ENCODE measurements at regions not wholly inside any gene's neighbourhood (a gene's known extent, or its start where the extent isn't known, plus 50 kb on each side); places are given as distances from the start of the nearest gene placed in this dataset.

DNA sequence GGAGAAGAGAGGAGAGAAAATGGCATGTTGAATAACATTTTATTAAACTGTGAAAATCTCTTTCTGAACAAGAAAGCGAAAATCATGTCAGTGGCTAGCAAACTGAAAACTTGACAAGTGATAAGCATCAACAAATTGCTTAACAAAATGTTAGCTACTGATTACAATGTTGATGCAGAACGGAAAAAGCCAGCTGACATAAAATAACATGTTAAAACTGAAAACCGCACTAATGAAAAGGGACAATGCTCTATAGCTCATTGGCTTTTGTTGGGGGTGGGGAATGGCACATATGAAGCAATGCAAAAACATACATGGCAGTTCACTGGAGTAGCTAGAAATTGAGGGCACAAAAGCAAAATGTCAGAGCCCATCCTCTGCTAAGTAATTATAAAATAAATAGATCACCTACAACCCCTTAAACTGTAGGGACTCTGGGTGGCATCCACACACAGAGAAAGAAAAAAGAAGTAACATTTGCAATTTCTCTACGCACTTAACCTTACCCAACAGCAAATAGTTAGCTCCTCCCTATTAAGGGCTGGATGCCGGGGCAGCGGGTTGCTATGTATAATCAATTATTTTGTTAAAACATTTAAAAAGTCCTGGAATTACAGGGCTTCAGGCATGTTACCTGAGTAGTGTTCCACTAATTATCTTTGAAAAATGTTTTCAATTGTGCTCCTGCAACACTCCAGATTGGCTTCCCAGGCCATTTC, 129.2 kb upstream of the USP15 start:
- Histone ChIP-seq H3K9me2 (replicated peaks; ENCODE audit: low read depth, low read length) (no peaks in the 10 kb centered on the region), H3K4me2 (ENCODE audit: low read depth, low read length, poor library complexity, severe bottlenecking) (peak overlapping the region; percentile 28), H2AFZ (ENCODE audit: low read length) (no peak overlapping the region), H3K27me3 (ENCODE audit: insufficient read depth, low read length, poor library complexity, severe bottlenecking) (peaks cover 11% of the 10 kb centered on the region), H3K79me2 (ENCODE audit: insufficient read depth, low read length) (no peaks in the 10 kb centered on the region), H3K9me3 (ENCODE audit: insufficient read depth, low read depth, low read length) (no peaks in the 10 kb centered on the region), H3K4me1 (ENCODE audit: insufficient read depth, low read length, poor library complexity, severe bottlenecking) (peaks cover 36% of the 10 kb centered on the region), H3K9ac (ENCODE audit: low read depth, low read length, poor library complexity, severe bottlenecking) (peak overlapping the region; percentile 2), H3K4me3 (ENCODE audit: low read length, poor library complexity, severe bottlenecking) (peak overlapping the region; percentile 19), H4K20me1 (ENCODE audit: insufficient read depth, low read length, poor library complexity, severe bottlenecking) (no peaks in the 10 kb centered on the region), H3F3A (ENCODE audit: low read depth) (no peaks in the 10 kb centered on the region), H3K36me3 (ENCODE audit: insufficient read depth, low read length) (no peaks in the 10 kb centered on the region)
- TF ChIP-seq CTCF (conservative IDR thresholded peaks at IDR 0.05; ENCODE audit: low read length) (no peak), EZH2phosphoT487 (IDR thresholded peaks at IDR 0.05; ENCODE audit: borderline replicate concordance) (peak; percentile 52)

GRCh38 chr12:62133440-62133839, 126.8 kb upstream of the USP15 start:
- H3F3A ChIP-seq (ENCODE audit: low read depth), result no peaks in the 10 kb centered on the region
- no peaks in the 10 kb centered on the region for H3K36me3 ChIP-seq (ENCODE audit: insufficient read depth, low read length)

DNA sequence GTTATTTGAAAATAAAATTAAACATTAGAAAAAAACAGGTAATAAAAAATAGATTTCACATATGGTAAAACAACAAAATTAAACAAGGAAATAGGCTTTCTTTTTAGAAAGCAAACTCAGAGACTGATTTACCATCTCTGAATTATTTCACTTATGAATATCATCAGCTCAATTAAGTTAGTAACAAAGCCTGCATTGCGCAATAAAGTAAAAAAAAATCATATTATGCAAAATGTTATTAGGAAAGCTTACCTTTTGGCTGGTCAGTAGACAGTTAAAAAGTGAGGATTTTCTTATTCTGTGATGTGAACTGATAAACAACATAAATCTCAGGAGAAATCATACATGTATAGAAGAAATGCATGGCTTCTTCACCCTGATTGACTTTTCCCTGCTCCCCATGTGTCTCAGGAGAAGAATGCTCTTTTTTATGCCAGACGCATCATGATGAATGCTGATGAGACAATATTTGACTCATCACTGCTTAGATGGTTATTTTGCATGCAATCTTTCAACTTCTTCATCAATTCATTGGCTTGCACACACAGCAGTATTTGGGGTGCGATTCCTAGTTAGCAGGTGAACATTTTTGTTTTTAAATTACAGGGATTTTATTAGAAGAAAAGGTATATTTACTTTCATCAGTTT, 124.5 kb upstream of the USP15 start:
- Histone ChIP-seq H3K4me2 (ENCODE audit: low read depth, low read length, poor library complexity, severe bottlenecking) (no peak overlapping the region), H3K9me2 (replicated peaks; ENCODE audit: low read depth, low read length) (no peaks in the 10 kb centered on the region), H3K9me3 (ENCODE audit: insufficient read depth, low read depth, low read length) (no peaks in the 10 kb centered on the region), H3K4me1 (ENCODE audit: insufficient read depth, low read length, poor library complexity, severe bottlenecking) (peaks cover 16% of the 10 kb centered on the region), H3K9ac (ENCODE audit: low read depth, low read length, poor library complexity, severe bottlenecking) (no peak overlapping the region), H3K4me3 (ENCODE audit: low read length, poor library complexity, severe bottlenecking) (no peak overlapping the region), H4K20me1 (ENCODE audit: insufficient read depth, low read length, poor library complexity, severe bottlenecking) (no peaks in the 10 kb centered on the region), H3K36me3 (ENCODE audit: insufficient read depth, low read length) (no peaks in the 10 kb centered on the region), H2AFZ (ENCODE audit: low read length) (no peak overlapping the region), H3F3A (ENCODE audit: low read depth) (no peaks in the 10 kb centered on the region), H3K27me3 (ENCODE audit: insufficient read depth, low read length, poor library complexity, severe bottlenecking) (no peaks in the 10 kb centered on the region), H3K79me2 (ENCODE audit: insufficient read depth, low read length) (no peaks in the 10 kb centered on the region)
- TF ChIP-seq EZH2phosphoT487 (IDR thresholded peaks at IDR 0.05; ENCODE audit: borderline replicate concordance) (no peak), CTCF (conservative IDR thresholded peaks at IDR 0.05; ENCODE audit: low read length) (no peak)

More at GRCh38 chr12:62133440-62133839, 126.8 kb upstream of the USP15 start:
- Histone ChIP-seq H3K4me2 (ENCODE audit: low read depth, low read length, poor library complexity, severe bottlenecking) (no peak overlapping the region), H3K9ac (ENCODE audit: low read depth, low read length, poor library complexity, severe bottlenecking) (no peak overlapping the region), H4K20me1 (ENCODE audit: insufficient read depth, low read length, poor library complexity, severe bottlenecking) (no peaks in the 10 kb centered on the region), H3K27me3 (ENCODE audit: insufficient read depth, low read length, poor library complexity, severe bottlenecking) (no peaks in the 10 kb centered on the region), H3K4me3 (ENCODE audit: low read length, poor library complexity, severe bottlenecking) (no peak overlapping the region), H3K9me2 (replicated peaks; ENCODE audit: low read depth, low read length) (no peaks in the 10 kb centered on the region), H3K4me1 (ENCODE audit: insufficient read depth, low read length, poor library complexity, severe bottlenecking) (peaks cover 35% of the 10 kb centered on the region), H2AFZ (ENCODE audit: low read length) (no peak overlapping the region), H3K9me3 (ENCODE audit: insufficient read depth, low read depth, low read length) (no peaks in the 10 kb centered on the region), H3K79me2 (ENCODE audit: insufficient read depth, low read length) (no peaks in the 10 kb centered on the region)
- no peak for TF ChIP-seq CTCF (conservative IDR thresholded peaks at IDR 0.05; ENCODE audit: low read length)
- TF ChIP-seq EZH2phosphoT487 (IDR thresholded peaks at IDR 0.05; ENCODE audit: borderline replicate concordance), result no peak

Data from Loucy (cell line).